ENCODE measurements at regions not wholly inside any gene's neighbourhood (a gene's known extent, or its start where the extent isn't known, plus 50 kb on each side); places are given as distances from the start of the nearest gene placed in this dataset.
A peak's percentile ranks its signal among the peaks of the same experiment; 100 is the strongest.

DNA sequence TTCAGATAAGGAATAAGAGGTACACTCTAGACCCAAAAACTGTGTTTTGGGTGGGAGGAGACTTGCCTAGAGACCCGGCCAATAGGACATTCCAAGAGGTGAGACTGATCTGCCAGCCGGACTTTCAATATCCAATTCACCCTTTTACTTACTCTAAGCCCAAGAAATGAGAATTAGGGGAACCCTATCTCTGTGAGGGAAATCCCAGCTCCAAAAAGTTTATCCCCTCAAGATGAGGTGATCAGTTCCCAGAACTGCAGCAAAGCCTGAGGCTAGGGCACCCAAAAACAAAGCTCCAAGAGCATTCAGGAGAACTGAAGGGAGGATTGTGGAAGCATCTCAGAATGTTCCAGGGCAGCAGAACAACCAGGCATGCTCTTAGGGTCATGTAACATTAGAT, 251.7 kb downstream of the PTTG2 start:
- Histone ChIP-seq H3K36me3 (no peaks in the 10 kb centered on the region), H3K9me3 (no peaks in the 10 kb centered on the region), H3K27me3 (no peaks in the 10 kb centered on the region), H3K27ac (peak overlapping the region; percentile 44 to 90 (median 83)), H3K4me1 (peaks cover 25 to 45% of the 10 kb centered on the region in 2 donors), H3K4me3 (replicated peaks in 1 of 3) (no peak overlapping the region)
- 51% methylated on average over 2 of the region's 2 CpGs for WGBS, 2 donors
- intact Hi-C loops (cut with DNase I) = no loop called here
- DNase-seq = no peak
- TF ChIP-seq, protein P1, sequence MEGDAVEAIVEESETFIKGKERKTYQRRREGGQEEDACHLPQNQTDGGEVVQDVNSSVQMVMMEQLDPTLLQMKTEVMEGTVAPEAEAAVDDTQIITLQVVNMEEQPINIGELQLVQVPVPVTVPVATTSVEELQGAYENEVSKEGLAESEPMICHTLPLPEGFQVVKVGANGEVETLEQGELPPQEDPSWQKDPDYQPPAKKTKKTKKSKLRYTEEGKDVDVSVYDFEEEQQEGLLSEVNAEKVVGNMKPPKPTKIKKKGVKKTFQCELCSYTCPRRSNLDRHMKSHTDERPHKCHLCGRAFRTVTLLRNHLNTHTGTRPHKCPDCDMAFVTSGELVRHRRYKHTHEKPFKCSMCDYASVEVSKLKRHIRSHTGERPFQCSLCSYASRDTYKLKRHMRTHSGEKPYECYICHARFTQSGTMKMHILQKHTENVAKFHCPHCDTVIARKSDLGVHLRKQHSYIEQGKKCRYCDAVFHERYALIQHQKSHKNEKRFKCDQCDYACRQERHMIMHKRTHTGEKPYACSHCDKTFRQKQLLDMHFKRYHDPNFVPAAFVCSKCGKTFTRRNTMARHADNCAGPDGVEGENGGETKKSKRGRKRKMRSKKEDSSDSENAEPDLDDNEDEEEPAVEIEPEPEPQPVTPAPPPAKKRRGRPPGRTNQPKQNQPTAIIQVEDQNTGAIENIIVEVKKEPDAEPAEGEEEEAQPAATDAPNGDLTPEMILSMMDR (IDR thresholded peaks at IDR 0.05) = no peak
- TF ChIP-seq POLR2A (IDR thresholded peaks at IDR 0.05) = no peak

DNA sequence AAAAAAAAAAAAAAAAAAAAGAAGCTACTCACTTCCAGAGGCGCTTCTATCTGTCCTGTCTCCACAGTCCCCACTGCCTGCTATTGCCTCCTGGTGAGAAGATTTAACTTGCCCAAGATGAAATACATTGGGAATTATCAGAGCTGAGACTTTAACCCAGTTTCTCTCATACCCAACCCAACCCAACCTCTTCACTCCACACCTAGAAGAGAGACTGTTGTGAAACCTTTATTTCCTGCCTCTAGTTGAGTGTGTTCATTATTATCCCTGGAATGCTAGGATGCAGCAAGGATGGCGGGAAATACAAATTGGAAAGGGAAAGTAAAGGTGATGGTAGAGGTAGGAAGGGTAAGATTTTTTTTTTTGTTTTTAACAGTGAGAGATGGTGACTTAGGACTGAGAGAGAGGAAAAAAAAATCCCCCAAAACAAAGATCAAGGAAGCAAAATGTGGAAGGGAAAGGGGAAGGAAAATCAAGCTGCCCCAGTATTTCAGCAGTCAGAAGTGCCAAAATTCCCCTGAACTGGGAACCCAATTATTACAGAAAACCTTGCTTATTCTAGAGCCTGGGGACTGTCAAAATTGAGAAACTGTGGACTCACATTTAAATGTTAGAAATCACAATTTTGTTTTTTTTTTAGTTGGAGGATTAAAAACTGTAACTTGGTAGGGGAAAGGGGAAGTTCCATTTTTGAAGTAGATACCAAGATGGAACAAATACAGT, 253.0 kb downstream of the PTTG2 start:
- Histone ChIP-seq H3K36me3 (no peaks in the 10 kb centered on the region), H3K27ac (peak overlapping the region in 2 of 3 donors; percentile 52 to 90), H3K4me3 (replicated peaks in 1 of 3) (no peak overlapping the region), H3K9me3 (no peaks in the 10 kb centered on the region), H3K4me1 (peaks cover 25 to 45% of the 10 kb centered on the region in 2 donors), H3K27me3 (no peaks in the 10 kb centered on the region)
- TF ChIP-seq, protein P1 (IDR thresholded peaks at IDR 0.05) = no peak
- TF ChIP-seq POLR2A (IDR thresholded peaks at IDR 0.05) = no peak
- 96 to 99% methylated on average over 2 of the region's 2 CpGs for WGBS, 2 donors
- DNase-seq = no peak
- intact Hi-C loops (cut with DNase I) = no loop called here

DNA sequence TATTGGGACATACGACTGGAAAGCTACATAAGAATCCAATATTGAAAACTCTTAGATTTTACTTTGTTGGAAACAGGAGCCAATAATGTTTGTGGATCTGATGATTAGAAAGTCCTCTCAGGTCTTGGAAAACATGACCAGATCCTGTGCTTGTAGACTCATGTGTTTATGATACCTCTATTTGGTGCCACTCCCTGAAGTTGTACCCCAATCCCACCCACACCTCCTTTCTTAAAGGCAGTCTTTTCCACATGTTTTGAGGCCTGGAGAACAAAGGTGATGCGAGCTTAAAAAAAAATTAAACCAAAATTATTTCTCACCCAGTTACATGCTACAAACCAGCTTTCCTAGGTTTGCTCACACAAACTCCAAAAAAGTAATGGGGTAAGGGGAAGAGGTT, 262.7 kb downstream of the PTTG2 start:
- Histone ChIP-seq H3K4me3 (replicated peaks in 1 of 3) (no peak overlapping the region), H3K27ac (no peak overlapping the region), H3K27me3 (no peaks in the 10 kb centered on the region), H3K36me3 (no peaks in the 10 kb centered on the region), H3K4me1 (peaks cover 9 to 22% of the 10 kb centered on the region in 2 donors), H3K9me3 (no peaks in the 10 kb centered on the region)
- no peak for DNase-seq
- no peak for TF ChIP-seq POLR2A (IDR thresholded peaks at IDR 0.05)
- TF ChIP-seq, protein P1 (IDR thresholded peaks at IDR 0.05) = no peak
- intact Hi-C loops (cut with DNase I) = no loop called here
- 91 to 96% methylated on average over 2 of the region's 2 CpGs for WGBS, 2 donors

- Histone ChIP-seq H3K4me1 (peaks cover 9 to 22% of the 10 kb centered on the region in 2 donors), H3K27ac (no peak overlapping the region), H3K27me3 (no peaks in the 10 kb centered on the region), H3K4me3 (replicated peaks in 1 of 3) (no peak overlapping the region), H3K9me3 (no peaks in the 10 kb centered on the region), H3K36me3 (no peaks in the 10 kb centered on the region)
- DNase-seq = no peak
- no peak for TF ChIP-seq POLR2A (IDR thresholded peaks at IDR 0.05)
- TF ChIP-seq, protein P1 (IDR thresholded peaks at IDR 0.05) = no peak
- intact Hi-C loops (cut with DNase I) = no loop called here
- 0 to 41% methylated on average over 1 of the region's 1 CpG for WGBS, 2 donors
Measured at GRCh38 chr4:38223306-38223705, 263.1 kb downstream of the PTTG2 start.

DNA sequence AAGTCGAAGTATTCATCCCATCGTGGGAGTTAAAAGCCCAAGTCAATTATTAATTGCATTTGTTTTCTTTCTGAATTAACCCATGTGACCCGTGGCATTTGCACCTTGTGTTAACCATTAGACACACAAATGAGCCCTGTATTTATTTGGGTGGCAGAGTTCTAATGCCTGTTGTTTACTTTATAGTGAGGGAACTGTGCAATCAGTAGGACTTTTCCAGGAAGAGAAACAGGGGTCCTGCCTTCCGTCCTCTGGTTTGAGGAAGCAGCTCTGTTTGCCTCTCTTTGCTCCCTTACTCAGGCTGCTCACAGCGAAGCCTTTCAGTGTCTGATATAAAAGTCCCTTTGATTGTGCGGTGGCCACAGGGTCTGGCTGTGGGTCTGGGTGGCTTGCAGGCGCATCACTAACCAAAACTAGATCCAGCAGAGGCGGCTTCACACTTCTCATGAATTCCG, 263.6 kb downstream of the PTTG2 start:
- TF ChIP-seq, protein P1 (IDR thresholded peaks at IDR 0.05) = no peak
- no peak for TF ChIP-seq POLR2A (IDR thresholded peaks at IDR 0.05)
- WGBS, 2 donors = 75 to 80% methylated on average over 9 of the region's 9 CpGs
- Histone ChIP-seq H3K9me3 (no peaks in the 10 kb centered on the region), H3K4me1 (peaks cover 9 to 22% of the 10 kb centered on the region in 2 donors), H3K27me3 (no peaks in the 10 kb centered on the region), H3K36me3 (no peaks in the 10 kb centered on the region), H3K27ac (no peak overlapping the region), H3K4me3 (replicated peaks in 1 of 3) (no peak overlapping the region)
- DNase-seq = no peak
- intact Hi-C loops (cut with DNase I) = no loop called here
